Gastrocnemius medialis (tissue), 4 donors: ENCODE measurements at regions not wholly inside any gene's neighbourhood (a gene's known extent, or its start where the extent isn't known, plus 50 kb on each side); places are given as distances from the start of the nearest gene placed in this dataset.

Source experiments
- CTCF ChIP-seq, 5 experiments: fragments of 450-650 bp in 3 of 5; fragments of 200-600 bp in 2 of 5; sonication (generic) in 2 of 5; IDR thresholded peaks in 4 of 5; conservative IDR thresholded peaks in 1 of 5; 1 replicate in 4 of 5; 2 replicates in 1 of 5; pipeline ENCODE4 v1.5.1; 2016 to 2019; ENCODE audit warnings: antibody characterized with exemption in 5 of 5, mild to moderate bottlenecking in 3 of 5, moderate library complexity in 3 of 5
- POLR2A ChIP-seq, 2 donors: fragments of 450-650 bp; IDR thresholded peaks; one replicate each; pipeline ENCODE4 v1.6.1; 2017; ENCODE audit warnings: antibody characterized with exemption in 2 of 2, mild to moderate bottlenecking in 2 of 2, moderate library complexity in 2 of 2

- TF ChIP-seq POLR2A (IDR thresholded peaks at IDR 0.05) (no peak), CTCF (IDR thresholded peaks at IDR 0.05 in 4 of 5, conservative IDR thresholded peaks at IDR 0.05 in 1 of 5) (no peak)
Measured at GRCh38 chr13:105201351-105201750, 1334.1 kb downstream of the EFNB2 start.
